IPS-20b (cell line): ENCODE measurements at regions not wholly inside any gene's neighbourhood (a gene's known extent, or its start where the extent isn't known, plus 50 kb on each side); places are given as distances from the start of the nearest gene placed in this dataset.
"Not testable (repeated sequence)": the region's sequence is repeated elsewhere in the genome, so short reads cannot be mapped to it uniquely, and the experiment has no call there.

Experiments used
- H3K27ac ChIP-seq: one replicate; pipeline ENCODE4 v1.5.1; 2013; ENCODE audit warnings: low read length
- H3K27me3 ChIP-seq: 2 replicates; pipeline ENCODE4 v1.6.1; 2013; ENCODE audit warnings: mild to moderate bottlenecking, low read length, inconsistent platforms; ENCODE audit not compliant: insufficient read depth
- H3K36me3 ChIP-seq: 2 replicates; pipeline ENCODE4 v1.6.1; 2013; ENCODE audit warnings: low read depth, mild to moderate bottlenecking, inconsistent platforms, low read length, moderate library complexity; ENCODE audit not compliant: insufficient read depth
- H3K4me1 ChIP-seq: 2 replicates; pipeline ENCODE4 v1.6.1; 2013; ENCODE audit warnings: mild to moderate bottlenecking, control low read depth, inconsistent platforms, low read length, moderate library complexity; ENCODE audit not compliant: insufficient read depth
- H3K4me3 ChIP-seq: 2 replicates; pipeline ENCODE4 v1.5.1; 2013; ENCODE audit warnings: mild to moderate bottlenecking, low read length, inconsistent platforms
- H3K9ac ChIP-seq: 2 replicates; pipeline ENCODE4 v1.6.1; 2013; ENCODE audit warnings: low read depth, mild to moderate bottlenecking, inconsistent platforms, low read length, moderate library complexity
- H3K9me3 ChIP-seq: 2 replicates; pipeline ENCODE4 v1.6.1; 2013; ENCODE audit warnings: mild to moderate bottlenecking, low read depth, low read length, inconsistent platforms; ENCODE audit not compliant: insufficient read depth

DNA sequence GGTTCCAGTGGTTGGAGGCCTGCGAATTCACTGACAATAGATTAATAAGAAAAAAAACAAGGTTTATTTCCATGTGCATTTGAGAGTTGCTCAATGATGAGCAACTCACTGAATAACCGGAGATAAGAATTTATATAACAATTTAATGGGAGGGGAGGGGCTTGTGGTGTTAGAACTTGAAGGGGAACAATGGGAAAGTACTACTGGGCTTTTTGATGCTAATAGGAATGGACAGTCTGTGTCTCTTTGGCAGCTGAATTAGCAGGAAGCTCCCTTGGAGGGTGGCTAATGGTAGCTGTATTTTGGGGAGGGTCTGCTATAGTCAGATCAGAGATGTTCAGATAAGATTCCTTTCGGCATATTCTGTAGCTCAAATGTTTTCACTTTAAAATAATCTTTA is 62.4 kb upstream of the GMDS start:
- Histone ChIP-seq H3K27me3 (no peaks in the 10 kb centered on the region), H3K27ac (no peak overlapping the region), H3K9me3 (no peaks in the 10 kb centered on the region), H3K9ac (no peak overlapping the region), H3K4me3 (no peak overlapping the region), H3K36me3 (no peaks in the 10 kb centered on the region), H3K4me1 (no peaks in the 10 kb centered on the region)

DNA sequence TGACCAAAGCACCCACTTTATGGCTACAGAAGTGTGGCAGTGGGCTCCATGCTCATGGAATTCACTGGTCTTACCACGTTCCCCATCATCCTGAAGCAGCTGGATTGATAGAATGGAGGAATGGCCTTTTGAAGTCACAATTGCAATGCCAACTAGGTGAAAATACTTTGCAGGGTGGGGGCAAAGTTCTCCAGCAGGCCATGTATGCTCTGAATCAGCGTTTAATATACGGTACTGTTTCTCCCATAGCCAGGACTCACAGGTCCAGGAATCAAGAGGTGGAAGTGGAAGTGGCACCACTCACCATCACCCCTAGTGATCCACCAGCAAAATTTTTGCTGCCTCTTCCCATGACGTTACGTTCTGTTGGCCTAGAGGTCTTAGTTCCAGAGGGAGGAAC is 60.5 kb upstream of the GMDS start:
- H3K27ac ChIP-seq, result no peak overlapping the region
- H3K4me3 ChIP-seq, result no peak overlapping the region
- no peak overlapping the region for H3K9ac ChIP-seq
- no peaks in the 10 kb centered on the region for H3K4me1 ChIP-seq
- no peaks in the 10 kb centered on the region for H3K27me3 ChIP-seq
- H3K36me3 ChIP-seq, result no peaks in the 10 kb centered on the region
- H3K9me3 ChIP-seq, result no peaks in the 10 kb centered on the region

DNA sequence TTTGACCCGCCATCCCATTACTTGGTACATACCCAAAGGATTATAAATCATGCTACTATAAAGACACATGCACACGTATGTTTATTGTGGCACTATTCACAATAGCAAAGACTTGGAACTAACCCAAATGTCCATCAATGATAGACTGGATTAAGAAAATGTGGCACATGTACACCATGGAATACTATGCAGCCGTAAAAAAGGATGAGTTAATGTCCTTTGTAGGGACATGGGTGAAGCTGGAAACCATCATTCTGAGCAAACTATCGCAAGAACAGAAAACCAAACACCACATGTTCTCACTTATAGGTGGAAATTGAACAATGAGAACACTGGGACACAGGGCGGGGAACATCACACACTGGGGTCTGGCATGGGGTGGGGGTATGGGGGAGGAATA is 57.1 kb upstream of the GMDS start:
- not testable (repeated sequence) for H3K27ac ChIP-seq, H3K9ac ChIP-seq

DNA sequence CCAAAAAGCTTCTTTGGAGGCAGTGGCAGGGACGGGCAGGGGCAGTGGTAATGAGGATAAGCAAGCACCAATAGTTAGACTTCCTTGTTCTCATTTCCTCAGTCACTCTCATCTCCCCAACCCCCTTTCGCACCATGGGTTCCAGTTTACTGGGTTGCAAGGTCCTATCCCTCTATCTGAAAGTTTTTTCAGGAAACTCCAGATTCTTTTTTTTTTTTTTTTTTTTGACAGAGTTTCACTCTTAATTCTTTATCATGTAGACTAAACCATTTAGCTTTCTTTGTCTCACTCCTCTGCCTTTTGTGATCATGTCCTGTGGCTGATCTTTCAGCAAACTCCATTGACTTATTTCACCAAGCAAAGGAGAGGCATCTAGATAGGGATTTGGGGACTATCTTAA is 51.4 kb upstream of the GMDS start:
- H3K27me3 ChIP-seq, result no peaks in the 10 kb centered on the region
- H3K4me1 ChIP-seq, result peaks cover 11% of the 10 kb centered on the region; the same call in 1 of the 2 replicates
- peaks cover 10% of the 10 kb centered on the region; the same call in 1 of the 2 replicates for H3K9me3 ChIP-seq
- H3K4me3 ChIP-seq, result 0 out of 2 replicates have a peak overlapping the region, but pooled peaks have one; percentile 7
- H3K36me3 ChIP-seq, result no peaks in the 10 kb centered on the region
- H3K27ac ChIP-seq, result peak overlapping the region; percentile 8
- no peak overlapping the region for H3K9ac ChIP-seq

More for the DNA sequence above, 57.1 kb upstream of the GMDS start:
- H3K9me3 ChIP-seq, H3K4me1 ChIP-seq, H3K4me3 ChIP-seq, H3K27me3 ChIP-seq, H3K36me3 ChIP-seq: not testable (repeated sequence)
